M059J (cell line): ENCODE measurements at regions not wholly inside any gene's neighbourhood (a gene's known extent, or its start where the extent isn't known, plus 50 kb on each side); places are given as distances from the start of the nearest gene placed in this dataset.
"Not testable (repeated sequence)": the region's sequence is repeated elsewhere in the genome, so short reads cannot be mapped to it uniquely, and the experiment has no call there.

ENCODE experiments used
- DNase-seq: peaks from one replicate; pipeline ENCODE4 v3.0.0-alpha.2; 2012; ENCODE audit warnings: low read depth

GRCh38 chr1:195933835-195934234 lies 674.4 kb downstream of the KCNT2 start:
- DNase-seq: no peak

- DNase-seq: no peak
Observed at GRCh38 chr1:195915826-195916225, 692.4 kb downstream of the KCNT2 start.

- DNase-seq: no peak
Observed at GRCh38 chr1:195909061-195909460, 699.2 kb downstream of the KCNT2 start.

- DNase-seq: peak; percentile 1
Observed at GRCh38 chr1:195908121-195908520, 700.1 kb downstream of the KCNT2 start.

GRCh38 chr1:195903203-195903602 lies 705.0 kb downstream of the KCNT2 start:
- DNase-seq: no peak

GRCh38 chr1:195902779-195903178 lies 705.5 kb downstream of the KCNT2 start:
- DNase-seq: no peak

- DNase-seq: peak; percentile 50
Observed at GRCh38 chr1:195899762-195900352, 708.4 kb downstream of the KCNT2 start.

GRCh38 chr1:195898924-195899323 lies 709.3 kb downstream of the KCNT2 start:
- no peak for DNase-seq

- DNase-seq: no peak
Observed at GRCh38 chr1:195898373-195898772, 709.9 kb downstream of the KCNT2 start.

- DNase-seq: no peak
Observed at GRCh38 chr1:195897076-195897475, 711.2 kb downstream of the KCNT2 start.

- DNase-seq: no peak
Observed at GRCh38 chr1:195894411-195894810, 713.8 kb downstream of the KCNT2 start.

GRCh38 chr1:195886000-195886399 lies 722.2 kb downstream of the KCNT2 start:
- DNase-seq: peak; percentile 3

GRCh38 chr1:195878478-195878877 lies 729.8 kb downstream of the KCNT2 start:
- no peak for DNase-seq

GRCh38 chr1:195876792-195877191 lies 731.4 kb downstream of the KCNT2 start:
- DNase-seq: no peak

- no peak for DNase-seq
Observed at GRCh38 chr1:195872376-195872775, 735.9 kb downstream of the KCNT2 start.

- no peak for DNase-seq
Observed at GRCh38 chr1:195867638-195868037, 740.6 kb downstream of the KCNT2 start.

- DNase-seq: no peak
Observed at GRCh38 chr1:195866781-195867222, 741.4 kb downstream of the KCNT2 start.

- DNase-seq: no peak
Observed at GRCh38 chr1:195866091-195866780, 742.0 kb downstream of the KCNT2 start.

GRCh38 chr1:195851804-195852203 lies 756.4 kb downstream of the KCNT2 start:
- peak; percentile 19 for DNase-seq

GRCh38 chr1:195851016-195851601 lies 757.1 kb downstream of the KCNT2 start:
- DNase-seq: no peak

- DNase-seq: no peak
Observed at GRCh38 chr1:195849180-195849579, 759.1 kb downstream of the KCNT2 start.

- not testable (repeated sequence) for DNase-seq
Observed at GRCh38 chr1:195847957-195848875, 760.0 kb downstream of the KCNT2 start.
